PFSK-1 (cell line): ENCODE measurements at regions not wholly inside any gene's neighbourhood (a gene's known extent, or its start where the extent isn't known, plus 50 kb on each side); places are given as distances from the start of the nearest gene placed in this dataset.

ENCODE experiments used
- FOXP2 ChIP-seq: optimal IDR thresholded peaks from 2 replicates; pipeline ENCODE3; 2011; ENCODE audit warnings: borderline replicate concordance, control low read depth, inconsistent platforms; ENCODE audit not compliant: insufficient read depth; ENCODE audit errors: extremely low read length, extremely low read depth
- POLR2AphosphoS5 ChIP-seq: IDR thresholded peaks from 2 replicates; pipeline ENCODE4 v1.6.1; 2012; ENCODE audit warnings: low read depth, mild to moderate bottlenecking, control low read depth, low read length, moderate library complexity
- REST ChIP-seq, 2 experiments: IDR thresholded peaks; 2 replicates each; pipeline versions ENCODE4 v1.6.1 to v1.8.0; 2011 to 2012; ENCODE audit warnings: low read depth in 2 of 2, low read length in 2 of 2, control low read depth in 1 of 2, inconsistent platforms in 1 of 2, mild to moderate bottlenecking in 1 of 2, moderate library complexity in 1 of 2; ENCODE audit not compliant: insufficient read depth in 1 of 2
- SIN3A ChIP-seq: IDR thresholded peaks from 2 replicates; pipeline ENCODE4 v1.6.1; 2012; ENCODE audit warnings: mild to moderate bottlenecking, low read length, moderate library complexity, borderline replicate concordance; ENCODE audit not compliant: insufficient read depth
- TAF1 ChIP-seq: IDR thresholded peaks from 2 replicates; pipeline ENCODE4 v1.6.1; 2012; ENCODE audit warnings: low read length, control low read depth, borderline replicate concordance; ENCODE audit not compliant: insufficient read depth

GRCh38 chr3:24639481-24640329 lies 145.1 kb upstream of the THRB start:
- TF ChIP-seq POLR2AphosphoS5 = no peak
- TF ChIP-seq REST (IDR thresholded peaks at IDR 0.05; ENCODE audit: insufficient read depth in 1 of 2, low read depth in 2 of 2, low read length in 2 of 2) = no peak
- no peak for TF ChIP-seq SIN3A
- no peak for TF ChIP-seq FOXP2
- no peak for TF ChIP-seq TAF1

GRCh38 chr3:24640330-24640877 lies 145.8 kb upstream of the THRB start:
- TF ChIP-seq TAF1 = no peak
- TF ChIP-seq FOXP2 = no peak
- no peak for TF ChIP-seq POLR2AphosphoS5
- no peak for TF ChIP-seq REST (IDR thresholded peaks at IDR 0.05; ENCODE audit: insufficient read depth in 1 of 2, low read depth in 2 of 2, low read length in 2 of 2)
- TF ChIP-seq SIN3A = no peak

GRCh38 chr3:24641628-24642027 lies 147.0 kb upstream of the THRB start:
- TF ChIP-seq REST (IDR thresholded peaks at IDR 0.05; ENCODE audit: insufficient read depth in 1 of 2, low read depth in 2 of 2, low read length in 2 of 2) (no peak), TAF1 (no peak), FOXP2 (no peak), SIN3A (no peak), POLR2AphosphoS5 (no peak)

GRCh38 chr3:24645047-24645446 lies 150.4 kb upstream of the THRB start:
- TF ChIP-seq REST (IDR thresholded peaks at IDR 0.05; ENCODE audit: insufficient read depth in 1 of 2, low read depth in 2 of 2, low read length in 2 of 2) (no peak), POLR2AphosphoS5 (no peak), FOXP2 (no peak), SIN3A (no peak), TAF1 (no peak)

- TF ChIP-seq POLR2AphosphoS5 (no peak), TAF1 (no peak), REST (IDR thresholded peaks at IDR 0.05; ENCODE audit: insufficient read depth in 1 of 2, low read depth in 2 of 2, low read length in 2 of 2) (no peak), SIN3A (no peak), FOXP2 (no peak)
These were observed 152.1 kb upstream of the THRB start for GRCh38 chr3:24646790-24647189.
